Stimulated activated CD8-positive, alpha-beta memory T cell treated with anti-CD3 and anti-CD28 coated beads, Interleukin-2, amount 100 ng/mL, for 48 hours (primary cell): ENCODE measurements at regions not wholly inside any gene's neighbourhood (a gene's known extent, or its start where the extent isn't known, plus 50 kb on each side); places are given as distances from the start of the nearest gene placed in this dataset.
"Not testable (repeated sequence)": the region's sequence is repeated elsewhere in the genome, so short reads cannot be mapped to it uniquely, and the experiment has no call there.

Experiments
- DNase-seq, 2 donors: peaks; one replicate each; pipeline ENCODE4 v3.0.0-alpha.2; 2020; ENCODE audit warnings: low read depth in 2 of 2

DNA sequence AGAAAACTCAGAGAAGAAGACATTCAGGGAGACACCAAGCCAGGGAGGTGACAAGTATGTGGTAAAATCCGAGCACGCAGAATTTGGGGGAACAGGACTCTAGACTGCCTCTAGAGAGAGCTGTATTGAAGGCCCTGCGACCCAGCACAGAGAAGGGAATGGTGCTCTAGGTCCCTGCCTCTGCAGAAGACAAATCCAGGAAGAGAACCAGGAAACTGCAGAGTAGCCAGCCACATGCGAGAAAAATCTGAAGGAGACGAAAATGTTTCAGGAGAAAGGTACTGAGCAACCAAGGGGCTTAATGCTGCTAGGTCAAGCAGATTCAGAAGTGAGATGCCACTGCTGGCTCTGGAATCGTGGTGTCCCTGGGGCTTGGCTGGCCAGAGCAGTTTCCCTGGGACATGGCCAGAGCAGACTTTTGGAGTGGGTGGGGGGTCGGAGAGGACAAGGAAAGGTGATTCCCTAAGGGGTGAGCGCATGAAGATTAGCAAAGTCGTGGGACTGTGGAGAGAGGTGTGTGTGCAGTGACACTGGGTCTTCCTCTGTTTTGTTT is 158.0 kb upstream of the KLF6 start:
- no peak for DNase-seq

GRCh38 chr10:3941676-3942075 is 156.7 kb upstream of the KLF6 start:
- DNase-seq: no peak

GRCh38 chr10:3936422-3937040 is 151.5 kb upstream of the KLF6 start:
- no peak for DNase-seq

- no peak for DNase-seq
Measured at GRCh38 chr10:3935933-3936359, 150.9 kb upstream of the KLF6 start.

DNA sequence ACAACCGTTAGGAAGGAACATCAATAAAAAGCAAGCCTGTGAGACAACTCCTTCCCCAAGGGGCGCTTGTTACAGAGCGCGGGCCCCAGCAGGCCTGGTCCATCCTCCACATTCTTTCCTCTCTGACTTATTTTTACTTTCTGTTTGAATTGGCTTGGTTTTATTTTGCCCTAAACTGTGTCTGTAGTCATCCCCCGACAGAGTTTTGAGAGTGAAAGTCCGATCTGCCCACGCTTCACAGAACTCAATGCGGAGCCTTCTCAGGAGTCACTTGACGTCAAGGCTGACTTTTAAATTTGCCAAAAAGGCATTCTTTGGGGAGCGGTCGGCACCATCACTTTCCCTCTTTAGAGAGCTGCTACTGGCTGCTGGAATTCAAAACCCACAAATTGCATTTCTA is 150.1 kb upstream of the KLF6 start:
- DNase-seq: peak; percentile 49 to 68

- no peak for DNase-seq
Measured at GRCh38 chr10:3933733-3934132, 148.7 kb upstream of the KLF6 start.

DNA sequence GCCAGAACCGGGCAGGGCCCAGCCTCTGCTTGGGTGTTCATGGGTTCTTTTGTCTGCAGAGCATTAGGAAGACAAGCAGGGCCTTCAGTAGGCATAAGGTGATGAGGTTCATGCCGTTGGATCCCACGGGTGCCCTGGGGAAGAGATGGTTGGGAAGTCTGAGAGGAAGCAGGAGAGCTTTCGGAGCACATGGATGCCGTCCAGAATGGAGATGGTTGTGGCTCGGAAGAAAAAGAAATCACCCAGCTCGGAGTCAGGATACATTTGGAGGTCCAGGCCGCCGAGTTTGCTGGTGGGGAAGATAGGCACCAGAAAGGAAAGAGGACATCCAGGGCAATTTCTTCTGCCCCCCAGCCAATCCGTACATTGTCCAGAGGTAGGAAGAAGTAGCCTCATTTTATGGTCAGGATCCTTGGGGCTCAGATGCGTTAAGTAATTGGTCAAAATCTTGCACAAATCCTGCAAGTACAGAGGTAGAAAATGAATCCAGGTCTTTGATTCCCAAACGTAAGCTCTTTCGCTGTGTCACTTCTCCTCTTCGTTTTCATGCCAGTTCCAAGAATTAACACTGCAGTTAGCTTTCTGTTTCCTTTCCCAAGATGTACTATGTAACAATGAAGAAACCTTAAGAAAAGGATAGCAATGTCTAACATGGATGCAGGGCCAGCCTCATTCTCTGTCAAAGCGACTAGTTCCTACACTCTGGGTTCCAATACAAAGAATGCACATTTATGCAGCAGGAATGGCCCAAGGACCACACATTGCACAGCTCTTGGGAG is 147.8 kb upstream of the KLF6 start:
- DNase-seq: no peak

DNA sequence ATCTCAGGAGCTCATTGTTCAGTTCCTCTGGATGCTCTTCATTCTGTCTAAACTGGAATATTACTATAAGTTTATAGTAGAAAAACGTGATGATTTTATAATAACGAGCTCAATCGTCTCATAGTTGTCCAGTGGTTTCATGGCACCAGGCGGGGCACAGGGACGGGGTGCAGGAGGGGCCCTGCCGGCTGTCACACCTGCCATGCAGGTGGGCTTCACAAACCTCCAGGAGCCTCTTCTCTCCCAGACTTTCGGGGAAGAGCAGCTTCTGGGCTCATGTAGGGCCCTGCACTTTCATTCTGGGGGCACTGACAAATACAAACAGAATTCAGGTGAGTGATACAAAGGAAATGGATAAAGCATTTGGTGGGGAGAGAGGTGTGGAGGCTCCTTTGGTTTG is 146.9 kb upstream of the KLF6 start:
- no peak for DNase-seq

DNA sequence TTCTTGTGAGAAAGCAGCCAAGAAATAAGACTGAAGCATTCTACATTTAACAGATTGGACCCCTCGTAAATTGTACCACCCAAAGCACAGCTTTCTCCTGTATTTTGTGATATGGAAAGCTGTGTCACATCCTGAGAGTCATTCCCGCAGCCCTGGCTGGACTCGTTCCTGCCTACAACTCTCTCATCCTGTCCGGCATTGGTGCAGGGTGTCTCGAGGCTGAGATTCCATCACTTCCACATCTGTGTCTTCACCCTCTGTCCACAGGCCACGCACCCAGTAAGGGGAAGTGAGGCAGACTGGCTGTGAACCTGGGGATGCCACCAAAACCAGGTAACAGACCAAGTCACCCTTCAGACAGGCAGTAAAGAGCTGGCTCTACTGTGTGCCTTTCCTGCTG is 146.2 kb upstream of the KLF6 start:
- DNase-seq: no peak

DNA sequence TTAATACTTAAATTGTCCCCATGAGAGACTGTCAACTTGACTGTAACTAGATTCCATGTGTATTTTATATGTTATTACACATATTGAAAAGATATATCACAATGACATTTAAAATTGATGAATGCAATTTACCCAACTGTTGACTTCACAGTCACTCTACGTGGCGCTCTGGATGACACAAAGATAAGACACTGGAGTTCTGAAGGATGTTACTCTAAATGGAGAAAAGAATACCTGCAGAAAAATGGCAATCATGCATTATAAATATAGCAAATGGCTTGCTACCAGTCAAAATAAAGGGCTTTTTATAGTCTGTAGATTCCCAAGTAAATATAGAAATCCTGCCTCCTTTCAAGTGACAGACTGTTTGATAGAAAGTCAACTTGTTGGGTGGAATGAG is 143.6 kb upstream of the KLF6 start:
- DNase-seq: no peak

DNA sequence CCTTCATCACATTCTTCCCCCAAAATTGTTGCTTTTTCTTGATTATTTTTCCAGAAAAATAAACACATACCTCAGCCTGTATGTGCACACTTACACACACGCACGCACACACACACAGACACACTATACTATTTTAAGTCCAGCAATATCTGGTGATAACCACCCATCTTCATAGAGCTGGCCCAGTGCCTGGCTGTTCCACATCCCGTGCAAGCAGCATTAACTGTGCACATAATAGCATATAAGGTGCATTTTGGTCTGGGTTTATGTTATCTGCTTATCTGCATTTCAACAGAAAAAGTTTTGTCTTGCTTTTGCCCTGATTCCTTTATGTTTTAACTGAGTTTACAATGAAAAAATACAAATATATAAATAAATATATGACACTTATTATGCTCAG is 143.1 kb upstream of the KLF6 start:
- no peak for DNase-seq

DNA sequence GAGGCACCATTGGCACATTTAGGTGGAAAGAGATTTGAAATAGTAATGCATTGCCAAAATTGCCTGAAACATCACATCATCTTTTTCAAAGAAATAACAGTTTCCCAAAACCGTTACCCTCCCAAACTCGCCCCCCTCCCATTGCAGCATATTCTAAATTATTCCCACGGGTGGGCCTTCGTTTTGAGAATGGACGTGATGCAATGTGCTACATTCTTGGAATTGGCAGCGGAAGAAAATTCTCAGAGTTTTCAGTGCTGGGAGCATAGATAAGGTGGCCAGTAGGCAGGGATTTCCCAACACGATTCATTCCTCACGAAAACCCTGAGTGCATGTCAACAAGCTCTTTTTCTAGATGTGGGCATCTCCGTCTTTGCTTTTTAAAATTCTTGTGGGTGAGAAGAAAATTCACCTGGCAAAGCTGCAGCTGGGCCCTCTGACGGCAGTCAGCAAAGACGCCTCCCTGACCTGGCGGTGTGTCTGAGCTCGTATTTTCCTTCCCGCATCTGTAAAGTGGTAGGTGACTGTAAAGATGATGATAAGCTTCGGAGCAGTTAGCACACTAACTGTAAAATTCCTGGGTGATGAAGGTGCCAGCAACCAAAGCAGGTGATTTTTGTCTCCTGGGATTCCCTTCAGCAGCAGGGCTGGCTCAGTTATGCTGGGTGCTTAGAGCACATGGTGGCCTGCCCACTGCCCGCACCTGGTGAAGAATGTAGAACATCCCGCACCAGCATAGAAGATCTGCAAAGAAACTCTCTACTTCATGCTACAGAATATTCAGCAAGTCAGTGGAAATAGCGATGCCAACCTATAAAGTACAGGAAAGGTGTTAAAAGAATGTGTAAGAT is 141.9 kb upstream of the KLF6 start:
- no peak for DNase-seq

- no peak for DNase-seq
Measured at GRCh38 chr10:3926258-3926657, 141.2 kb upstream of the KLF6 start.

DNA sequence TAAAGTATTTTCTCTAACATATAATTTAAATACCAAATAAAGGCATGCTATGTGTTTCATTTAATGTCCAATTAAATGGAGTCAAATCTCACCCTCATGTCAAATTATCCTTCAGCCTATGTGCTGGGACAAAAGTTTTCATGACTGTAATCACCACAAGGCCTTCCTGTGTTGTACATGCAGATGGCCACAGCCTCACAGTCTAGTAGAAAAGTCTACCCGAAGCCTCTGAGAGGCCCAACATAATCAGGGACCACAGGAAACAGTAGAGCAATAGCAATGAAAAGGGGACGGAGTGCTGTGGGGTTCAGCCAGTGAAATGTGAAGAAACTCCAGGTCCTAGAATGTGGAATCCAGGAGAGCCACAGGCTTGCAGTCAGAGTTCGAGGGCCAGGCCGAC is 140.2 kb upstream of the KLF6 start:
- DNase-seq: no peak

- no peak for DNase-seq
Measured at GRCh38 chr10:3924344-3924743, 139.3 kb upstream of the KLF6 start.

DNA sequence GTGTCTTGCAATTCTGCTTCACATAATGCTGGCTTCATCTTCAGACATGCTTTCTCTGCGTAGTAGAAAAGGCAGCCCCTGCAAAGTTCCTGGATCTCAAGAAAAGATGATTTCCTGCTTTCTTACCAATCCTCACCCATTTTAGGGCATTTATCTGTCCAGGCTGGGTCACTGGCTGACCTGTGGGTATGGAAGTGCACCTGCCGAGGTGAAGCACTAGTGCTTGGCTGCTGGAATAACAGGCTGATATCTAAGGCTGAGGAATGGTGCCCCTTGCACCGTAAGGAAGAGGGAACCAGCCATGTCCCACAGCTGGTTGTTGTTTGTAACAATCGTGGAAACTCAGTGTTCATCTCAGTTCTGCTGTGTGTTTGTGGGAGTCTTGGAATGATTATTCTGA is 138.0 kb upstream of the KLF6 start:
- no peak for DNase-seq

GRCh38 chr10:3919709-3920308 is 134.8 kb upstream of the KLF6 start:
- no peak for DNase-seq

- DNase-seq: not testable (repeated sequence)
Measured at GRCh38 chr10:3917392-3917791, 132.4 kb upstream of the KLF6 start.

DNA sequence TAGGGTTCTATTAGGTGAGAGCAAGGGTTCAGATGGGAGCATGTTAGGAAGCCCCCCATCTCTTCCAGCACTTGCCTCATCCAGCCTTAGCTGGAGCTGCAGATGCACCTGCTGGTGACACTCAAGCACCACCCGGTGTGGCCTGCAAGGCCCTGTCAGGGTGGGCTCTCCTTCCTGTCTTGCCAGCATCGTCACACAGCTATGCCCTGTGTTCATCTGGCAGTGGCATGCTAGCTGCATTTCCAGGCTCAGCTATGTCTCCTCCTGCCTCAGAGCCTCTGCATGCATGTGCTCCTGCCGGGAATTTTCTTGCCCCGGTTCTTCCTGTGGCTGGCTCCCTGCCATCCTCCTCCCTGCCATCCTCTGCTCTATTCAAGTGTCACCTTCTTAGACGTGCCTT is 129.7 kb upstream of the KLF6 start:
- DNase-seq: no peak

DNA sequence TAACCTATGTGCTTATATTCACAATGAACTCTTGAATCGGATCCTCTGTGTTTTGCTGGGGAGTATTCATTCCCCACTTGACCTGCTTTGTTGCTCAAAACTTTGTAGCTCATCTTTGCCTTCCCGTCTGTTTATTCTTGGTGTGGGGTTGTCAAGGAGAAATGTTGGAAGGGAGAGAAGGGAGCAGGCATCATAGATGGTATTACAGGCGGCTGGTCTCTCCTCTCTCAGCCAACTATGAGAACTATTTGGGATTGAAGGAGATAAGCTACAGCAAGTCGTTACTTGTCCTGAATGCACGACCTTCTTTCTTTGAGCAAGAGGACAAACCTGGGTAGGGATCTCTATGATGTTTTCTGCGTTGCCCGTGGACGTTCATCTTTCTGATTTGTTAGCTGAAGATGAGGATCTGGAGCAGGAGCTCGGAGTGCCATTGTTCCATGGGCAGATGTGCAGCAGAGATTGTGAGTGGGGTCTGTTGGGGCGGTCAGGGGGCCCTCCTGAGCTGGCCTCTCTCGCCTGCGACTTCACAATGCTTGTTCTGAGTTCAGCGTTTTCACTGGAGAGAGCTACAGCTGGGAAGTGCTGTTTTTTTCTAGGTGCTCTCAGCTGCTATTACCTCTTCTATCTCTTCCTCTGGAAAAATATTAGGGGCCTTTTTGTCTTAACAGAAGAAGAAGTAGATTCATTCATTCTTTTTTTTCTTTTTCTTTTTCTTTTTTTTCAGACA is 126.9 kb upstream of the KLF6 start:
- no peak for DNase-seq

- no peak for DNase-seq
Measured at GRCh38 chr10:3911241-3911640, 126.2 kb upstream of the KLF6 start.
